ENCODE measurements at regions not wholly inside any gene's neighbourhood (a gene's known extent, or its start where the extent isn't known, plus 50 kb on each side); places are given as distances from the start of the nearest gene placed in this dataset.

DNA sequence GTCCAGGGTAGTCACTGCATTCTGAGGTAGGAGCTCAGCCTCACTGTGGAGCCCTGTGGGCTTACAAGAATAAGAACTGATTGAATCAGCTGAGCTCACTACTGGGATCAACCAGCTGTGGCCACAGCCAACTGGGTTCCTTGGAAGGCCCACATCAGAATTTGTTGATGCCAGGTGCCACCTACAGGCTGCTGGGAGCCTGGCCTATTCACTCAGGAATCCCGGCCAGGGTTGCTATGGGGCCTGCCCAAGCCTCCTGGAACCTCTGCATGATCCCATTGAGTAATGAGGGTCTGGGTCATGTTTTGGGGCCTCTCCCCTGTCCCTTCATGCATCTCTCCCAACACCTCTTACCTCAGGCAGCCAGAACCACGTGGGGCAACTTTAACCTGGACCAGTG is 53.9 kb upstream of the KIAA1210 start:
- DNase-seq (ENCODE audit: low spot score): peak; percentile 15

DNA sequence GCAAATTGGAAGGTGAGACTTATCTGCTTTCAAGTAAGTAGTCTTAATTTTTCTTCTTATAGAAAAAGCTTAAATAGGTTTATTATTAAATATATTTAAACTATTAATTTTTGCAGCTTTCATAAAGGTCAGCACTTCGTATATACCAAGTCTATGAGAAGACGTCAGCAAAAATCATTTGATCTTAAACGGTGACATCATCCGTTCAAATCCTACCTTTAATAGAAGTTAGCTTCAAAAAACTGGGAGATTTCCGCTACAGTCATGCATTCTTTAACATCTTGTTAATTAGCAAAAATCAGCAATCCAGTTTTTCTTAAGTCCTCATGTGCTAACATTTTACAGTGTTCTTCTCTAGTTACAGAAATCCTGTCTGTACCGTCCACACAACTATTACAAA is 49.9 kb upstream of the PGRMC1 start:
- DNase-seq (ENCODE audit: low spot score): no peak
